Loucy (cell line): ENCODE measurements at regions not wholly inside any gene's neighbourhood (a gene's known extent, or its start where the extent isn't known, plus 50 kb on each side); places are given as distances from the start of the nearest gene placed in this dataset.

ENCODE experiments used
- H2AFZ ChIP-seq: fragments of 200-600 bp; sonication (generic); 2 replicates; pipeline ENCODE4 v1.6.0; 2016; ENCODE audit warnings: antibody characterized with exemption, mild to moderate bottlenecking, low read length, moderate library complexity
- H3F3A ChIP-seq: fragments of 200-600 bp; 2 replicates; pipeline ENCODE4 v1.6.0; 2016; ENCODE audit warnings: antibody characterized with exemption, low read depth, mild to moderate bottlenecking
- H3K27me3 ChIP-seq: fragments of 200-600 bp; sonication (generic); 2 replicates; pipeline ENCODE4 v1.6.1; 2014; ENCODE audit warnings: low read length, mild to moderate bottlenecking; ENCODE audit not compliant: insufficient read depth, poor library complexity, severe bottlenecking
- H3K36me3 ChIP-seq: fragments of 200-600 bp; sonication (generic); 2 replicates; pipeline ENCODE4 v1.6.1; 2016; ENCODE audit warnings: low read length; ENCODE audit not compliant: insufficient read depth
- H3K4me1 ChIP-seq: fragments of 200-600 bp; sonication (generic); 2 replicates; pipeline ENCODE4 v1.5.1; 2014; ENCODE audit warnings: low read length, mild to moderate bottlenecking; ENCODE audit not compliant: insufficient read depth, poor library complexity, severe bottlenecking
- H3K4me2 ChIP-seq: fragments of 200-600 bp; sonication (generic); 2 replicates; pipeline ENCODE4 v1.6.0; 2014; ENCODE audit warnings: antibody characterized with exemption, low read length, low read depth, mild to moderate bottlenecking; ENCODE audit not compliant: poor library complexity, severe bottlenecking
- H3K4me3 ChIP-seq: fragments of 200-600 bp; sonication (generic); 2 replicates; pipeline ENCODE4 v1.5.1; 2014; ENCODE audit warnings: low read length, mild to moderate bottlenecking, mixed read lengths; ENCODE audit not compliant: poor library complexity, severe bottlenecking
- H3K79me2 ChIP-seq: fragments of 200-600 bp; sonication (generic); 2 replicates; pipeline ENCODE4 v1.6.1; 2014; ENCODE audit warnings: low read length; ENCODE audit not compliant: insufficient read depth
- H3K9ac ChIP-seq: fragments of 200-600 bp; sonication (generic); 2 replicates; pipeline ENCODE4 v1.6.0; 2014; ENCODE audit warnings: mild to moderate bottlenecking, low read depth, low read length, moderate library complexity; ENCODE audit not compliant: poor library complexity, severe bottlenecking
- H3K9me2 ChIP-seq: fragments of 200-600 bp; sonication (generic); replicated peaks from 2 replicates; pipeline ENCODE4 v1.6.1; 2016; ENCODE audit warnings: low read depth, low read length, mixed read lengths
- H3K9me3 ChIP-seq: fragments of 200-600 bp; sonication (generic); 2 replicates; pipeline ENCODE4 v1.6.1; 2014; ENCODE audit warnings: mild to moderate bottlenecking, antibody characterized with exemption, low read length, low read depth; ENCODE audit not compliant: insufficient read depth
- H4K20me1 ChIP-seq: fragments of 200-600 bp; sonication (generic); 2 replicates; pipeline ENCODE4 v1.6.0; 2014; ENCODE audit warnings: antibody characterized with exemption, low read length, mild to moderate bottlenecking; ENCODE audit not compliant: insufficient read depth, poor library complexity, severe bottlenecking
- CTCF ChIP-seq: fragments of 200-600 bp; sonication (generic); conservative IDR thresholded peaks from 2 replicates; pipeline ENCODE4 v1.5.1; 2014; ENCODE audit warnings: mild to moderate bottlenecking, antibody characterized with exemption, low read length
- EZH2phosphoT487 ChIP-seq: fragments of 200-600 bp; IDR thresholded peaks from 2 replicates; pipeline ENCODE4 v1.6.1; 2018; ENCODE audit warnings: antibody characterized with exemption, mild to moderate bottlenecking, moderate library complexity, borderline replicate concordance

- no peak for TF ChIP-seq EZH2phosphoT487
- TF ChIP-seq CTCF: no peak
- no peaks in the 10 kb centered on the region for H3K4me1 ChIP-seq
- H3K79me2 ChIP-seq: no peaks in the 10 kb centered on the region
- H3K36me3 ChIP-seq: no peaks in the 10 kb centered on the region
- no peak overlapping the region for H2AFZ ChIP-seq
- no peaks in the 10 kb centered on the region for H4K20me1 ChIP-seq
- no peaks in the 10 kb centered on the region for H3K27me3 ChIP-seq
- H3K9ac ChIP-seq: no peak overlapping the region
- H3K9me2 ChIP-seq: no peaks in the 10 kb centered on the region
- H3K9me3 ChIP-seq: no peaks in the 10 kb centered on the region
- no peaks in the 10 kb centered on the region for H3F3A ChIP-seq
- H3K4me3 ChIP-seq: no peak overlapping the region
- H3K4me2 ChIP-seq: no peak overlapping the region
These were observed 595.4 kb upstream of the MIR17HG start for GRCh38 chr13:90752070-90752469.

GRCh38 chr13:90757127-90757680, 590.3 kb upstream of the MIR17HG start:
- Histone ChIP-seq H3F3A (no peaks in the 10 kb centered on the region), H3K4me1 (no peaks in the 10 kb centered on the region), H2AFZ (no peak overlapping the region), H3K79me2 (no peaks in the 10 kb centered on the region), H3K4me3 (no peak overlapping the region), H3K9me3 (no peaks in the 10 kb centered on the region), H3K27me3 (no peaks in the 10 kb centered on the region), H3K9me2 (no peaks in the 10 kb centered on the region), H3K4me2 (no peak overlapping the region), H3K9ac (no peak overlapping the region), H4K20me1 (no peaks in the 10 kb centered on the region), H3K36me3 (no peaks in the 10 kb centered on the region)
- TF ChIP-seq CTCF: no peak
- no peak for TF ChIP-seq EZH2phosphoT487

- Histone ChIP-seq H3K4me3 (no peak overlapping the region), H3K36me3 (no peaks in the 10 kb centered on the region), H3K27me3 (no peaks in the 10 kb centered on the region), H3F3A (no peaks in the 10 kb centered on the region), H3K4me1 (no peaks in the 10 kb centered on the region), H4K20me1 (no peaks in the 10 kb centered on the region), H3K9me3 (no peaks in the 10 kb centered on the region), H3K9me2 (no peaks in the 10 kb centered on the region), H3K9ac (no peak overlapping the region), H2AFZ (no peak overlapping the region), H3K4me2 (no peak overlapping the region), H3K79me2 (no peaks in the 10 kb centered on the region)
- TF ChIP-seq EZH2phosphoT487: no peak
- no peak for TF ChIP-seq CTCF
These were observed 586.8 kb upstream of the MIR17HG start for GRCh38 chr13:90760639-90761038.
